ENCODE measurements at regions not wholly inside any gene's neighbourhood (a gene's known extent, or its start where the extent isn't known, plus 50 kb on each side); places are given as distances from the start of the nearest gene placed in this dataset.

DNA sequence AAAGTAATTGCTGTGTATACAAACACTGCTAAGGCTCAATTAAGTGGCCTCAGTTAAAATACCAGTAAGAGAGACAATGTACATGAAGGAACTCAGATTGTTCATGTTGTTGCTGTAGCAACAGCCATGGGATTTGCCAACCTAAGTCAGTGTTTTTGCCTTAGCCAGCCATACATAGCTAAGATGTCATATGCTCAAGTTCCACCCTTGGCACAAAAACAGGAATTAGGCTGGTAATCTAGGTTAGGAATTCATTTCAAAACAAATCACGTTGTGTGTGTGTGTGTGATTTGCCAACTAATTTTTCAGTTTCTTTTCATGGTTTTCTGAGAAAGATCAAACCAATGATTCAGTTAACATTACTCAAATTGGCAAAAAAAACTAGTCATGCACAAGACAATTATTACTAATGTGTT is 143.7 kb upstream of the KCNMB2 start:
- TF ChIP-seq, protein P1, sequence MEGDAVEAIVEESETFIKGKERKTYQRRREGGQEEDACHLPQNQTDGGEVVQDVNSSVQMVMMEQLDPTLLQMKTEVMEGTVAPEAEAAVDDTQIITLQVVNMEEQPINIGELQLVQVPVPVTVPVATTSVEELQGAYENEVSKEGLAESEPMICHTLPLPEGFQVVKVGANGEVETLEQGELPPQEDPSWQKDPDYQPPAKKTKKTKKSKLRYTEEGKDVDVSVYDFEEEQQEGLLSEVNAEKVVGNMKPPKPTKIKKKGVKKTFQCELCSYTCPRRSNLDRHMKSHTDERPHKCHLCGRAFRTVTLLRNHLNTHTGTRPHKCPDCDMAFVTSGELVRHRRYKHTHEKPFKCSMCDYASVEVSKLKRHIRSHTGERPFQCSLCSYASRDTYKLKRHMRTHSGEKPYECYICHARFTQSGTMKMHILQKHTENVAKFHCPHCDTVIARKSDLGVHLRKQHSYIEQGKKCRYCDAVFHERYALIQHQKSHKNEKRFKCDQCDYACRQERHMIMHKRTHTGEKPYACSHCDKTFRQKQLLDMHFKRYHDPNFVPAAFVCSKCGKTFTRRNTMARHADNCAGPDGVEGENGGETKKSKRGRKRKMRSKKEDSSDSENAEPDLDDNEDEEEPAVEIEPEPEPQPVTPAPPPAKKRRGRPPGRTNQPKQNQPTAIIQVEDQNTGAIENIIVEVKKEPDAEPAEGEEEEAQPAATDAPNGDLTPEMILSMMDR (IDR thresholded peaks at IDR 0.05 in 4 of 5, conservative IDR thresholded peaks at IDR 0.05 in 1 of 5): no peak
- no peak for TF ChIP-seq POLR2A (IDR thresholded peaks at IDR 0.05)
